ENCODE measurements at regions not wholly inside any gene's neighbourhood (a gene's known extent, or its start where the extent isn't known, plus 50 kb on each side); places are given as distances from the start of the nearest gene placed in this dataset.
A peak's percentile ranks its signal among the peaks of the same experiment; 100 is the strongest.

GRCh38 chrX:45716750-45717149, 516.1 kb upstream of the DIPK2B start:
- Mint-ChIP-seq H3K4me3 (no peak overlapping the region), H3K4me1 (ENCODE audit: low read depth) (peaks cover 66% of the 10 kb centered on the region), H3K36me3 (ENCODE audit: low read depth) (peaks cover 2% of the 10 kb centered on the region), H3K27ac (no peak overlapping the region), H3K9me3 (no peaks in the 10 kb centered on the region), H3K27me3 (no peaks in the 10 kb centered on the region)
- DNase-seq (no peak), ATAC-seq (no peak)
- no peak for TF ChIP-seq CTCF (IDR thresholded peaks at IDR 0.05)
- CTCF ChIA-PET: no interaction called here
- POLR2A ChIA-PET: no interaction called here
- intact Hi-C loops (cut with micrococcal nuclease): no loop called here

- no peaks in the 10 kb centered on the region for H3K27me3 Mint-ChIP-seq
- ATAC-seq (no peak), DNase-seq (no peak)
- H3K36me3 Mint-ChIP-seq (ENCODE audit: low read depth): peaks cover 2% of the 10 kb centered on the region
- CTCF ChIA-PET: no interaction called here
- POLR2A ChIA-PET: no interaction called here
- TF ChIP-seq CTCF (IDR thresholded peaks at IDR 0.05): no peak
- H3K4me1 Mint-ChIP-seq (ENCODE audit: low read depth): peaks cover 75% of the 10 kb centered on the region
- H3K9me3 Mint-ChIP-seq: no peaks in the 10 kb centered on the region
- no peak overlapping the region for H3K4me3 Mint-ChIP-seq
- peak overlapping the region; percentile 17 for H3K27ac Mint-ChIP-seq
- intact Hi-C loops (cut with micrococcal nuclease): no loop called here
Measured at GRCh38 chrX:45715748-45716147, 515.1 kb upstream of the DIPK2B start.

DNA sequence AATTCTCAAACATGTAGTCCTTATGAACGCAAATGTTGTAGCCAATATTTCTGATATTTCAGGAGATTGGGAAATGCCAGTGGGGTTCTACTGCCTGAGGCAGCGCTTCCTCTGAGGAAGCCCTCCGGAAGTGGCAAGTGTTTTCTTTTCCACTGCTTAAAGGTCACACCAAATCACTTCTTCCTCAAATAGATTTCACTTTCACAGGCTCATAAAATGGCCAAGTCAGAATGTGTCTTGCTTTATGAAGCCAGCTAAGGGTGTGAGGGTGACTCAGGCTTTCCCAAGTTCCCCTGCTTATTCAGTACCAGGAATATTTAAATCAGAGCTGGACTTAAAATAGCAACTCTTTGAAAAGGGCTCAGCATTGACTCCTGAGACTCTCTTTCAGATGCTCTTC, 514.2 kb upstream of the DIPK2B start:
- H3K36me3 Mint-ChIP-seq (ENCODE audit: low read depth): peaks cover 1% of the 10 kb centered on the region
- H3K9me3 Mint-ChIP-seq: no peaks in the 10 kb centered on the region
- peak; percentile 10 for ATAC-seq
- peak overlapping the region; percentile 62 for H3K27ac Mint-ChIP-seq
- ChIA-PET CTCF (no interaction called here), POLR2A (no interaction called here)
- no peak overlapping the region for H3K4me3 Mint-ChIP-seq
- TF ChIP-seq CTCF (IDR thresholded peaks at IDR 0.05): no peak
- DNase-seq: peak; percentile 49
- no peaks in the 10 kb centered on the region for H3K27me3 Mint-ChIP-seq
- intact Hi-C loops (cut with micrococcal nuclease): no loop called here
- H3K4me1 Mint-ChIP-seq (ENCODE audit: low read depth): peaks cover 76% of the 10 kb centered on the region

DNA sequence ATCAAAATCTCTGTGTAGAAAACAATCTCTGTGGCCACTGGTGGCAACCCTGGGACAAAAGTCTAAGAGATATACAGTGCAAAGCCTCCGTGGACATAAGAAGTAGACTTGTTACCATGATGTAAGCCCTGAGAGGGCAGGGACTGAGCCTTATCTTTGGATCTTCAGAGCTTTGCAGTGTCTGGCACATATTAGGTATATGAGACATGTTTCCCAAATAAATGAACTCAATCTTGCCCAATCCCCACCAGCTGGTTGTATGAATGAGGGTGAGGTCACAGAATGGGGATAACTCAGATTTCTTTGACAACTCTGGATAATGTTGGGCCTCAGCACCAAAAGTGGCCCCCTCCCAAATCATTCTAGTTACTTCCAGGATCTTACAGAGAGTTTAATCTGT, 511.4 kb upstream of the DIPK2B start:
- Mint-ChIP-seq H3K36me3 (ENCODE audit: low read depth) (no peaks in the 10 kb centered on the region), H3K4me3 (no peak overlapping the region), H3K9me3 (no peaks in the 10 kb centered on the region), H3K4me1 (ENCODE audit: low read depth) (peaks cover 72% of the 10 kb centered on the region), H3K27me3 (no peaks in the 10 kb centered on the region), H3K27ac (no peak overlapping the region)
- no peak for TF ChIP-seq CTCF (IDR thresholded peaks at IDR 0.05)
- POLR2A ChIA-PET: no interaction called here
- CTCF ChIA-PET: no interaction called here
- DNase-seq (no peak), ATAC-seq (no peak)
- intact Hi-C loops (cut with micrococcal nuclease): no loop called here

GRCh38 chrX:45711231-45711630, 510.6 kb upstream of the DIPK2B start:
- Mint-ChIP-seq H3K9me3 (no peaks in the 10 kb centered on the region), H3K27ac (no peak overlapping the region), H3K4me1 (ENCODE audit: low read depth) (peaks cover 69% of the 10 kb centered on the region), H3K4me3 (no peak overlapping the region), H3K36me3 (ENCODE audit: low read depth) (no peaks in the 10 kb centered on the region), H3K27me3 (no peaks in the 10 kb centered on the region)
- POLR2A ChIA-PET: interaction anchor here (0.7 to 2.3 kb wide), 4 partner anchors 42 to 75 kb away, joined by 3 to 20 read pairs (median 9); no protein-coding TSS in a partner anchor
- TF ChIP-seq CTCF (IDR thresholded peaks at IDR 0.05): no peak
- DNase-seq: no peak
- CTCF ChIA-PET: interaction anchor here (0.8 to 1.3 kb wide), 2 partner anchors 32 to 62 kb away, joined by 3 to 4 read pairs; no protein-coding TSS in a partner anchor
- no peak for ATAC-seq
- intact Hi-C loops (cut with micrococcal nuclease): loop anchor here (2.0 kb wide), 2 partner anchors 48 to 88 kb away; no protein-coding TSS in a partner anchor
